ENCODE measurements at regions not wholly inside any gene's neighbourhood (a gene's known extent, or its start where the extent isn't known, plus 50 kb on each side); places are given as distances from the start of the nearest gene placed in this dataset.
A peak's percentile ranks its signal among the peaks of the same experiment; 100 is the strongest.
"Not testable (repeated sequence)": the region's sequence is repeated elsewhere in the genome, so short reads cannot be mapped to it uniquely, and the experiment has no call there.

GRCh38 chr16:7278636-7279035 is 54.0 kb upstream of the RBFOX1 start:
- no peak for DNase-seq

GRCh38 chr16:7272567-7273158 is 60.0 kb upstream of the RBFOX1 start:
- no peak for DNase-seq

GRCh38 chr16:7271486-7271885 is 61.2 kb upstream of the RBFOX1 start:
- DNase-seq, result no peak

GRCh38 chr16:7270823-7271222 is 61.8 kb upstream of the RBFOX1 start:
- no peak for DNase-seq

- no peak for DNase-seq
These were observed 62.6 kb upstream of the RBFOX1 start for GRCh38 chr16:7270006-7270405.

GRCh38 chr16:7268182-7268581 is 64.5 kb upstream of the RBFOX1 start:
- DNase-seq, result peak; percentile 19

- no peak for DNase-seq
These were observed 75.6 kb upstream of the RBFOX1 start for GRCh38 chr16:7257016-7257415.

- DNase-seq, result peak; percentile 38
These were observed 86.1 kb upstream of the RBFOX1 start for GRCh38 chr16:7246578-7246977.

- DNase-seq, result no peak
These were observed 93.1 kb upstream of the RBFOX1 start for GRCh38 chr16:7239547-7239946.

GRCh38 chr16:7236824-7237410 is 95.7 kb upstream of the RBFOX1 start:
- peak; percentile 27 for DNase-seq

GRCh38 chr16:7233975-7234374 is 98.7 kb upstream of the RBFOX1 start:
- no peak for DNase-seq

GRCh38 chr16:7231762-7232161 is 100.9 kb upstream of the RBFOX1 start:
- DNase-seq, result no peak

- DNase-seq, result not testable (repeated sequence)
These were observed 103.0 kb upstream of the RBFOX1 start for GRCh38 chr16:7229433-7230218.

GRCh38 chr16:7227229-7227721 is 105.4 kb upstream of the RBFOX1 start:
- peak; percentile 37 for DNase-seq

GRCh38 chr16:7221157-7221556 is 111.5 kb upstream of the RBFOX1 start:
- DNase-seq, result no peak

- no peak for DNase-seq
These were observed 113.7 kb upstream of the RBFOX1 start for GRCh38 chr16:7218936-7219335.

- no peak for DNase-seq
These were observed 114.8 kb upstream of the RBFOX1 start for GRCh38 chr16:7217797-7218196.

GRCh38 chr16:7216719-7217118 is 115.9 kb upstream of the RBFOX1 start:
- no peak for DNase-seq

GRCh38 chr16:7211781-7212180 is 120.9 kb upstream of the RBFOX1 start:
- DNase-seq, result no peak

- no peak for DNase-seq
These were observed 123.0 kb upstream of the RBFOX1 start for GRCh38 chr16:7209598-7209997.

GRCh38 chr16:7206469-7206868 is 126.2 kb upstream of the RBFOX1 start:
- DNase-seq, result no peak

GRCh38 chr16:7200320-7200719 is 132.3 kb upstream of the RBFOX1 start:
- DNase-seq, result no peak

GRCh38 chr16:7185689-7186088 is 147.0 kb upstream of the RBFOX1 start:
- no peak for DNase-seq

GRCh38 chr16:7185165-7185564 is 147.5 kb upstream of the RBFOX1 start:
- DNase-seq, result no peak
